ENCODE measurements at regions not wholly inside any gene's neighbourhood (a gene's known extent, or its start where the extent isn't known, plus 50 kb on each side); places are given as distances from the start of the nearest gene placed in this dataset.

DNA sequence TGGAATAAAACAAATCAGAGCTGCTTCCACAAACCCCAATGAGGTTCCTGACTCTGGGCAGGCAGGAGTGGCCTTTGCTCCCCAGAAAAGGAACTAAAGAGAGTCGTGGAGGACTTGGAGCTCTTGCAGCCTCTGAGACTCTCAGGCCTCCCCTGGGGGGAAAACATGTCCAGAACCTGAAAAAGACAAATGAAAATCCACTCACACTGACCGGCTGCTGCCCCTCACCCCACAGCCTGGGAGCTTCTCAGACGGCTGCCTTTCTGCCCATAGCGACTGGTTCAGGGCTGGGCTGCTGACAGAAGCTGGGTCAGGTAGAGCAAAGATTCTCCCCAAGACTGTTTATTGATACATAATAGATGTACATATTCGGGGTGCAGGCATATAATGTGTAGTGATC is 356.0 kb downstream of the ADGRD1 start:
- Histone ChIP-seq H3K36me3 (ENCODE audit: control insufficient read depth, insufficient read depth, low read length) (no peaks in the 10 kb centered on the region), H3K9me1 (ENCODE audit: control insufficient read depth, insufficient read depth, low read length) (no peaks in the 10 kb centered on the region), H3K9me3 (replicated peaks; ENCODE audit: control insufficient read depth, insufficient read depth, low read depth, low read length) (no peaks in the 10 kb centered on the region), H3K9ac (ENCODE audit: insufficient read depth in 1 of 2, low read depth in 2 of 2, low read length in 2 of 2) (no peak overlapping the region), H3K27ac (ENCODE audit: extremely low read depth, low read depth, low read length) (no peak overlapping the region), H2AFZ (ENCODE audit: low read depth, low read length) (no peak overlapping the region), H3K27me3 (ENCODE audit: control insufficient read depth in 2 of 2, insufficient read depth in 2 of 2, low read length in 2 of 2) (peaks cover 8 to 16% of the 10 kb centered on the region in 2 experiments; a peak in 4 of 5 replicates), H3K4me2 (ENCODE audit: insufficient read depth, low read length) (no peak overlapping the region), H3K4me3 (no peak overlapping the region), H3K4me1 (replicated peaks in 1 of 2; ENCODE audit: control insufficient read depth in 2 of 2, insufficient read depth in 2 of 2, low read length in 2 of 2) (no peaks in the 10 kb centered on the region), H4K20me1 (replicated peaks; ENCODE audit: control insufficient read depth, insufficient read depth, low read length) (no peaks in the 10 kb centered on the region), H3K79me2 (ENCODE audit: control insufficient read depth, insufficient read depth, low read length) (no peaks in the 10 kb centered on the region)
- intact Hi-C loops (cut with micrococcal nuclease) (loop anchor here (5.0 kb wide), 1 partner anchor 333 kb away; no protein-coding TSS in a partner anchor), in situ Hi-C loops (cut with MboI) (loop anchor here (5.0 kb wide), 1 partner anchor 333 kb away; no protein-coding TSS in a partner anchor)
- TF ChIP-seq STAG1 (CRISPR knock-in tag; IDR thresholded peaks at IDR 0.05; ENCODE audit: borderline replicate concordance) (no peak), NR4A1 (CRISPR knock-in tag; IDR thresholded peaks at IDR 0.05) (no peak), NR4A1 (tag; IDR thresholded peaks at IDR 0.05) (no peak), EP400 (IDR thresholded peaks at IDR 0.05) (no peak), HDAC8 (tag; IDR thresholded peaks at IDR 0.05) (no peak), PTBP1 (IDR thresholded peaks at IDR 0.05; ENCODE audit: low read depth, low read length) (no peak), RNF2 (IDR thresholded peaks at IDR 0.05) (no peak), SMARCB1 (IDR thresholded peaks at IDR 0.05; ENCODE audit: insufficient read length, low read depth) (no peak), HNRNPH1 (optimal IDR thresholded peaks at IDR 0.05; ENCODE audit: low read depth, low read length) (no peak), ARNT (IDR thresholded peaks at IDR 0.05) (no peak), CBX8 (IDR thresholded peaks at IDR 0.05; ENCODE audit: borderline replicate concordance, extremely low read depth, low read depth, low read length, poor library complexity, severe bottlenecking) (no peak), ZNF518B (CRISPR knock-in tag; IDR thresholded peaks at IDR 0.05) (no peak), TAF15 (IDR thresholded peaks at IDR 0.05; ENCODE audit: low read depth, low read length) (no peak), RBFOX2 (IDR thresholded peaks at IDR 0.05; ENCODE audit: low read depth, low read length) (no peak), ZNF445 (CRISPR knock-in tag; IDR thresholded peaks at IDR 0.05; ENCODE audit: low read depth) (no peak), ERF (CRISPR knock-in tag; IDR thresholded peaks at IDR 0.05) (no peak), NFE2L1 (tag; IDR thresholded peaks at IDR 0.05; ENCODE audit: borderline replicate concordance, low read depth) (no peak)
- TF ChIP-seq, protein P1, sequence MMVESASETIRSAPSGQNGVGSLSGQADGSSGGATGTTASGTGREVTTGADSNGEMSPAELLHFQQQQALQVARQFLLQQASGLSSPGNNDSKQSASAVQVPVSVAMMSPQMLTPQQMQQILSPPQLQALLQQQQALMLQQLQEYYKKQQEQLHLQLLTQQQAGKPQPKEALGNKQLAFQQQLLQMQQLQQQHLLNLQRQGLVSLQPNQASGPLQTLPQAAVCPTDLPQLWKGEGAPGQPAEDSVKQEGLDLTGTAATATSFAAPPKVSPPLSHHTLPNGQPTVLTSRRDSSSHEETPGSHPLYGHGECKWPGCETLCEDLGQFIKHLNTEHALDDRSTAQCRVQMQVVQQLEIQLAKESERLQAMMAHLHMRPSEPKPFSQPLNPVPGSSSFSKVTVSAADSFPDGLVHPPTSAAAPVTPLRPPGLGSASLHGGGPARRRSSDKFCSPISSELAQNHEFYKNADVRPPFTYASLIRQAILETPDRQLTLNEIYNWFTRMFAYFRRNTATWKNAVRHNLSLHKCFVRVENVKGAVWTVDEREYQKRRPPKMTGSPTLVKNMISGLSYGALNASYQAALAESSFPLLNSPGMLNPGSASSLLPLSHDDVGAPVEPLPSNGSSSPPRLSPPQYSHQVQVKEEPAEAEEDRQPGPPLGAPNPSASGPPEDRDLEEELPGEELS (CRISPR knock-in tag; IDR thresholded peaks at IDR 0.05; ENCODE audit: borderline replicate concordance) = no peak
- FAIRE-seq = no peak
- no peak for ATAC-seq
- no peak for DNase-seq (ENCODE audit: extremely low read depth in 1 of 4, low spot score in 3 of 4)
- ChIA-PET CTCF (ENCODE audit: low intra/inter-chr PET ratio) (no interaction called here), POLR2A (interaction anchor here (0.6 kb wide), 1 partner anchor 20 kb away, joined by 3 read pairs; no protein-coding TSS in a partner anchor)
- no TSS peak for BruUV-seq (replicated peaks)
- WGBS (ENCODE audit: insufficient coverage, low coverage, missing lambda C conversion rate) = under 1% methylated on average over 5 of the region's 5 CpGs
